Mesendoderm (in vitro differentiated cells): ENCODE measurements at regions not wholly inside any gene's neighbourhood (a gene's known extent, or its start where the extent isn't known, plus 50 kb on each side); places are given as distances from the start of the nearest gene placed in this dataset.

Experiments used
- DNase-seq: peaks from one replicate; pipeline ENCODE4 v3.0.0; 2013
- H2AK5ac ChIP-seq: 2 replicates; pipeline ENCODE4 v1.6.1; 2013; ENCODE audit warnings: low read length, inconsistent platforms
- H2BK120ac ChIP-seq: 2 replicates; pipeline ENCODE4 v1.6.1; 2013; ENCODE audit warnings: low read depth, mild to moderate bottlenecking, low read length, moderate library complexity, mixed read lengths
- H2BK15ac ChIP-seq: replicated peaks from 2 replicates; pipeline ENCODE4 v1.6.1; 2013; ENCODE audit warnings: low read depth, mild to moderate bottlenecking, moderate library complexity
- H2BK5ac ChIP-seq: 2 replicates; pipeline ENCODE4 v1.6.1; 2013; ENCODE audit warnings: low read length, inconsistent platforms
- H3K18ac ChIP-seq: 2 replicates; pipeline ENCODE4 v1.6.1; 2013; ENCODE audit warnings: mild to moderate bottlenecking, low read length, mixed read lengths
- H3K23ac ChIP-seq: one replicate; pipeline ENCODE4 v1.6.1; 2013; ENCODE audit warnings: low read length
- H3K27ac ChIP-seq: 2 replicates; pipeline ENCODE4 v1.5.1; 2013; ENCODE audit warnings: low read depth, mild to moderate bottlenecking, inconsistent platforms, low read length, moderate library complexity
- H3K27me3 ChIP-seq: 2 replicates; pipeline ENCODE4 v1.6.1; 2013; ENCODE audit warnings: low read length, control low read depth, mild to moderate bottlenecking, inconsistent platforms; ENCODE audit not compliant: insufficient read depth, poor library complexity
- H3K36me3 ChIP-seq: 2 replicates; pipeline ENCODE4 v1.6.1; 2013; ENCODE audit warnings: low read length, inconsistent platforms; ENCODE audit not compliant: control insufficient read depth, insufficient read depth
- H3K4ac ChIP-seq: one replicate; pipeline ENCODE4 v1.6.1; 2013; ENCODE audit warnings: low read depth, mild to moderate bottlenecking, low read length, moderate library complexity
- H3K4me1 ChIP-seq: 2 replicates; pipeline ENCODE4 v1.6.1; 2013; ENCODE audit warnings: low read depth, low read length, inconsistent platforms; ENCODE audit not compliant: control insufficient read depth
- H3K4me2 ChIP-seq: 2 replicates; pipeline ENCODE4 v1.6.1; 2013; ENCODE audit warnings: low read length
- H3K4me3 ChIP-seq: 2 replicates; pipeline ENCODE4 v1.5.1; 2013; ENCODE audit warnings: mild to moderate bottlenecking, low read length
- H3K56ac ChIP-seq: one replicate; pipeline ENCODE4 v1.6.1; 2013; ENCODE audit warnings: low read length
- H3K79me1 ChIP-seq: 2 replicates; pipeline ENCODE4 v1.6.1; 2013; ENCODE audit warnings: low read length, inconsistent platforms
- H3K79me2 ChIP-seq: 2 replicates; pipeline ENCODE4 v1.6.1; 2013; ENCODE audit warnings: mild to moderate bottlenecking, low read length; ENCODE audit not compliant: control insufficient read depth, insufficient read depth
- H3K9ac ChIP-seq: 2 replicates; pipeline ENCODE4 v1.6.1; 2013; ENCODE audit warnings: low read length, inconsistent platforms
- H4K5ac ChIP-seq: one replicate; pipeline ENCODE4 v1.6.1; 2013; ENCODE audit warnings: low read length
- H4K8ac ChIP-seq: one replicate; pipeline ENCODE4 v1.6.1; 2013; ENCODE audit warnings: low read depth, mild to moderate bottlenecking, control low read depth, low read length, moderate library complexity
- WGBS: extraction: QIAGEN DNeasy Blood & Tissue Kit; methylation state at CpG from one replicate; pipeline ENCODE4 v1.1.7; 2013; ENCODE audit warnings: low lambda C conversion rate, missing lambda C conversion rate; ENCODE audit not compliant: insufficient coverage; ENCODE audit errors: extremely low coverage; 5-methylcytosine and 5-hydroxymethylcytosine counted together

GRCh38 chr5:89105836-89106235 lies 222.9 kb upstream of the MEF2C start:
- Histone ChIP-seq H4K8ac (no peak overlapping the region), H4K5ac (no peak overlapping the region), H3K79me1 (no peaks in the 10 kb centered on the region), H3K23ac (no peak overlapping the region), H3K27me3 (no peaks in the 10 kb centered on the region), H3K56ac (no peak overlapping the region), H3K4ac (no peak overlapping the region), H3K9ac (no peak overlapping the region), H2BK5ac (no peak overlapping the region), H3K18ac (no peak overlapping the region), H2AK5ac (no peak overlapping the region), H2BK15ac (no peak overlapping the region), H3K36me3 (no peaks in the 10 kb centered on the region), H3K79me2 (no peaks in the 10 kb centered on the region), H3K27ac (no peak overlapping the region), H2BK120ac (no peak overlapping the region), H3K4me1 (no peaks in the 10 kb centered on the region), H3K4me3 (no peak overlapping the region), H3K4me2 (no peak overlapping the region)
- DNase-seq: peak; percentile 46
- no CpG with 5 or more reads among the region's 2 CpGs for WGBS

GRCh38 chr5:89105171-89105695 lies 222.2 kb upstream of the MEF2C start:
- H3K9ac ChIP-seq: no peak overlapping the region
- H2AK5ac ChIP-seq: no peak overlapping the region
- H3K4me3 ChIP-seq: no peak overlapping the region
- H2BK5ac ChIP-seq: no peak overlapping the region
- H3K4me2 ChIP-seq: no peak overlapping the region
- no peak overlapping the region for H3K18ac ChIP-seq
- no peaks in the 10 kb centered on the region for H3K79me2 ChIP-seq
- no peaks in the 10 kb centered on the region for H3K79me1 ChIP-seq
- H3K56ac ChIP-seq: no peak overlapping the region
- H3K36me3 ChIP-seq: no peaks in the 10 kb centered on the region
- DNase-seq: no peak
- no peaks in the 10 kb centered on the region for H3K4me1 ChIP-seq
- H3K27me3 ChIP-seq: no peaks in the 10 kb centered on the region
- H3K23ac ChIP-seq: no peak overlapping the region
- no peak overlapping the region for H4K5ac ChIP-seq
- no peak overlapping the region for H3K4ac ChIP-seq
- no peak overlapping the region for H2BK15ac ChIP-seq
- no CpG with 5 or more reads among the region's 1 CpG for WGBS
- H2BK120ac ChIP-seq: no peak overlapping the region
- no peak overlapping the region for H3K27ac ChIP-seq
- H4K8ac ChIP-seq: no peak overlapping the region

- H3K4me1 ChIP-seq: no peaks in the 10 kb centered on the region
- no peak overlapping the region for H2BK120ac ChIP-seq
- H4K5ac ChIP-seq: no peak overlapping the region
These were observed 215.3 kb upstream of the MEF2C start for GRCh38 chr5:89098199-89098756.

GRCh38 chr5:89097103-89097502 lies 214.1 kb upstream of the MEF2C start:
- no peak overlapping the region for H3K56ac ChIP-seq
- WGBS: no CpG with 5 or more reads among the region's 3 CpGs
- no peak overlapping the region for H4K5ac ChIP-seq
- no peak overlapping the region for H3K27ac ChIP-seq
- no peak overlapping the region for H2BK15ac ChIP-seq
- H3K79me1 ChIP-seq: no peaks in the 10 kb centered on the region
- no peak overlapping the region for H3K4me2 ChIP-seq
- no peak overlapping the region for H3K9ac ChIP-seq
- no peak overlapping the region for H3K4ac ChIP-seq
- H3K23ac ChIP-seq: no peak overlapping the region
- H2BK120ac ChIP-seq: no peak overlapping the region
- H2BK5ac ChIP-seq: no peak overlapping the region
- H3K79me2 ChIP-seq: no peaks in the 10 kb centered on the region
- DNase-seq: no peak
- H3K4me3 ChIP-seq: no peak overlapping the region
- no peaks in the 10 kb centered on the region for H3K36me3 ChIP-seq
- H3K4me1 ChIP-seq: no peaks in the 10 kb centered on the region
- H3K27me3 ChIP-seq: no peaks in the 10 kb centered on the region
- H3K18ac ChIP-seq: no peak overlapping the region
- no peak overlapping the region for H4K8ac ChIP-seq
- no peak overlapping the region for H2AK5ac ChIP-seq

More at GRCh38 chr5:89098199-89098756, 215.3 kb upstream of the MEF2C start:
- Histone ChIP-seq H3K23ac (no peak overlapping the region), H3K79me1 (no peaks in the 10 kb centered on the region), H2BK15ac (no peak overlapping the region), H3K56ac (no peak overlapping the region), H2AK5ac (no peak overlapping the region), H3K9ac (no peak overlapping the region), H3K4ac (no peak overlapping the region), H3K4me3 (no peak overlapping the region), H3K27me3 (no peaks in the 10 kb centered on the region), H3K79me2 (no peaks in the 10 kb centered on the region), H4K8ac (no peak overlapping the region), H2BK5ac (no peak overlapping the region), H3K18ac (no peak overlapping the region), H3K27ac (no peak overlapping the region), H3K4me2 (no peak overlapping the region), H3K36me3 (no peaks in the 10 kb centered on the region)
- no peak for DNase-seq

GRCh38 chr5:89095341-89095740 lies 212.4 kb upstream of the MEF2C start:
- no peak for DNase-seq
- Histone ChIP-seq H3K36me3 (no peaks in the 10 kb centered on the region), H3K79me1 (no peaks in the 10 kb centered on the region), H3K4me1 (no peaks in the 10 kb centered on the region), H3K9ac (no peak overlapping the region), H4K8ac (no peak overlapping the region), H3K4me2 (no peak overlapping the region), H3K27me3 (no peaks in the 10 kb centered on the region), H3K4me3 (no peak overlapping the region), H2AK5ac (no peak overlapping the region), H2BK5ac (no peak overlapping the region), H3K27ac (no peak overlapping the region), H2BK120ac (no peak overlapping the region), H3K4ac (no peak overlapping the region), H4K5ac (no peak overlapping the region), H3K23ac (no peak overlapping the region), H2BK15ac (no peak overlapping the region), H3K79me2 (no peaks in the 10 kb centered on the region), H3K56ac (no peak overlapping the region), H3K18ac (no peak overlapping the region)
- WGBS: no CpG with 5 or more reads among the region's 2 CpGs

GRCh38 chr5:89090037-89090436 lies 207.1 kb upstream of the MEF2C start:
- H3K27me3 ChIP-seq: no peaks in the 10 kb centered on the region
- no peaks in the 10 kb centered on the region for H3K4me1 ChIP-seq
- WGBS: no CpG with 5 or more reads among the region's 1 CpG

More at GRCh38 chr5:89090037-89090436, 207.1 kb upstream of the MEF2C start:
- Histone ChIP-seq H4K5ac (no peak overlapping the region), H3K4me3 (no peak overlapping the region), H2BK15ac (no peak overlapping the region), H3K4ac (no peak overlapping the region), H3K27ac (no peak overlapping the region), H3K23ac (no peak overlapping the region), H2AK5ac (no peak overlapping the region), H3K79me1 (no peaks in the 10 kb centered on the region), H3K4me2 (no peak overlapping the region), H3K56ac (no peak overlapping the region), H2BK5ac (no peak overlapping the region), H3K9ac (no peak overlapping the region), H3K18ac (no peak overlapping the region), H3K36me3 (no peaks in the 10 kb centered on the region), H4K8ac (no peak overlapping the region), H3K79me2 (no peaks in the 10 kb centered on the region), H2BK120ac (no peak overlapping the region)
- DNase-seq: no peak
